ENCODE measurements at regions not wholly inside any gene's neighbourhood (a gene's known extent, or its start where the extent isn't known, plus 50 kb on each side); places are given as distances from the start of the nearest gene placed in this dataset.

GRCh38 chr9:1659363-1659690, 355.8 kb upstream of the SMARCA2 start:
- TF ChIP-seq ZNF274 (IDR thresholded peaks at IDR 0.05; ENCODE audit: low read depth, low read length) (no peak), YY1 (IDR thresholded peaks at IDR 0.05; ENCODE audit: insufficient read depth, insufficient read length) (no peak), SUZ12 (IDR thresholded peaks at IDR 0.05; ENCODE audit: extremely low read depth, insufficient read depth, insufficient read length) (no peak)

All from NT2/D1 (cell line).